ENCODE measurements at regions not wholly inside any gene's neighbourhood (a gene's known extent, or its start where the extent isn't known, plus 50 kb on each side); places are given as distances from the start of the nearest gene placed in this dataset.

DNA sequence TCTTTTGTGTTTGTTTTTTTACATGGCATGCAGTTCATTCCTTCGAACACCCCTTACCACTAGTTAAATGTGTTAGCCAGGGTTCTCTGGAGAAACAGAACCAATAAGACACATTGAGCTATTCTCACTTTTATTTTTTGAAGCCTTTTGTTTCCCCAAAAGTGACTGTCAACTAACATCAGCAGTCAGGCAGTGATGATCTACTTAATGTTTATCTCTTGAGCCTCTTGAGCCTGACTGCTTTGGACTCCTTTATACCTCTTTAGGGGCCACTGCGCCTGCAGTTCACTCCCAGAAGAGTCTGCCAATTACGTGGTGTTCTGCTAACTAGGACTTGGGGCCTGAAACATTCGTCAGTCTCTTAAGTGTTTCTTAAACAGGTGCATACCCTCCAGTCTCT is 163.7 kb upstream of the FLRT2 start:
- DNase-seq (ENCODE audit: low read depth): no peak
- H3K4me3 ChIP-seq (ENCODE audit: low read length): no peak overlapping the region
- TF ChIP-seq, protein P1, sequence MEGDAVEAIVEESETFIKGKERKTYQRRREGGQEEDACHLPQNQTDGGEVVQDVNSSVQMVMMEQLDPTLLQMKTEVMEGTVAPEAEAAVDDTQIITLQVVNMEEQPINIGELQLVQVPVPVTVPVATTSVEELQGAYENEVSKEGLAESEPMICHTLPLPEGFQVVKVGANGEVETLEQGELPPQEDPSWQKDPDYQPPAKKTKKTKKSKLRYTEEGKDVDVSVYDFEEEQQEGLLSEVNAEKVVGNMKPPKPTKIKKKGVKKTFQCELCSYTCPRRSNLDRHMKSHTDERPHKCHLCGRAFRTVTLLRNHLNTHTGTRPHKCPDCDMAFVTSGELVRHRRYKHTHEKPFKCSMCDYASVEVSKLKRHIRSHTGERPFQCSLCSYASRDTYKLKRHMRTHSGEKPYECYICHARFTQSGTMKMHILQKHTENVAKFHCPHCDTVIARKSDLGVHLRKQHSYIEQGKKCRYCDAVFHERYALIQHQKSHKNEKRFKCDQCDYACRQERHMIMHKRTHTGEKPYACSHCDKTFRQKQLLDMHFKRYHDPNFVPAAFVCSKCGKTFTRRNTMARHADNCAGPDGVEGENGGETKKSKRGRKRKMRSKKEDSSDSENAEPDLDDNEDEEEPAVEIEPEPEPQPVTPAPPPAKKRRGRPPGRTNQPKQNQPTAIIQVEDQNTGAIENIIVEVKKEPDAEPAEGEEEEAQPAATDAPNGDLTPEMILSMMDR (conservative IDR thresholded peaks at IDR 0.05; ENCODE audit: low read length): no peak

DNA sequence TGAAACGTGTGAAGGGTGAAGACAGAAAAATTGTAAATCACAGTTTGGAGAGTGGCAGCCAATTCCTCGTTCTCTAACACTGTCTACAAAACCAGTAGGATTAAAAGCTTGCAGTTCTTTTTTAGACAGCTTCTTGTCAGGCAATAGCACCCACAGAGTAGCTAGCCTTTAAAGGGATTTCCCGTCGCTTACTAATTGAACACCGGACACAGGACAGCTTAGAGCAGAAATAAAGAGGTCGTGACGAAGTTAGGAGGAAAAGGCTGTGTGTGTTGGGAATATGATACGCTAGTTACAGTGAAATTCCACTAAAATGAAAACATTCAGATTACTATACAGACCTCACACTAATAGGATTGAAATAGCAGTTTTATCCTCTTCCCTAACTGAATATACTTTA is 149.1 kb upstream of the FLRT2 start:
- TF ChIP-seq, protein P1 (conservative IDR thresholded peaks at IDR 0.05; ENCODE audit: low read length): no peak
- peak; percentile 23 for DNase-seq (ENCODE audit: low read depth)
- H3K4me3 ChIP-seq (ENCODE audit: low read length): no peak overlapping the region

DNA sequence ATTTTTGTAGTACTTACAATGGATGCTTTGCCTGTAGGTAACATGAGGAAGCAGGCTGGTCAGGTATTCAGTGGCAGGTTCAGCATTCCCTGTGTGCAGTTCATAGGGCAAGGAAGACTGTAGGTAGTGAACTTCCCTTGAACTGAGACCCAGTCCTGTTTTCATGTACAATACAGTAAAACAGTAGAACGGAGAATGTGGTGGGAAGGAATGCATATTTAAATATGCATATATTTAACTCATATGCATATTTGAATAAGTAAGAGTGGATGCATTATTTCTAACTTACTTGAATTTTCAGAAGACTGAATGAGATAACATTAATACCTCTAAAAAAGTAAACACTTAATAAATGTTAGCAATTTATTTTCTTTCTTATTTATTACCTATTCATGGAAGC is 147.6 kb upstream of the FLRT2 start:
- no peak overlapping the region for H3K4me3 ChIP-seq (ENCODE audit: low read length)
- TF ChIP-seq, protein P1 (conservative IDR thresholded peaks at IDR 0.05; ENCODE audit: low read length): no peak
- no peak for DNase-seq (ENCODE audit: low read depth)

DNA sequence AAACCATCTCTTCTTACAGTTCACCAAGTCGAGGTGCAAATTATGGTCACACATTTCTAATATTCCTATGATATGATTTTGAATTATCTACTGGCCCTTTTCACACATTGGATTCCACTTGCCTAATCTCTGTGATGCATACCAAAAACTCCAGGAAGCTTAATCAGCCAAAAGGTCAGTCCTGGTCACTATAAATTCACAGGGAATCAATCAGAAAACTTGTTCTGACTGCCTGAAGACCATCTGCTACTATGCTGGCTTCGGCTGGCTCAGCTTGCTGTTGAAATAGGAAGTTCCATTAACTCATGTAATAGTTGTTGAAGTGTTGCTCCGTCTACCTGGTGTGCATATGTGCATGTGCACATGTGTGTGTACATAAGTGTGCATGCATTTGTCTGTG is 142.8 kb upstream of the FLRT2 start:
- TF ChIP-seq, protein P1 (conservative IDR thresholded peaks at IDR 0.05; ENCODE audit: low read length): no peak
- peak; percentile 30 for DNase-seq (ENCODE audit: low read depth)
- no peak overlapping the region for H3K4me3 ChIP-seq (ENCODE audit: low read length)

DNA sequence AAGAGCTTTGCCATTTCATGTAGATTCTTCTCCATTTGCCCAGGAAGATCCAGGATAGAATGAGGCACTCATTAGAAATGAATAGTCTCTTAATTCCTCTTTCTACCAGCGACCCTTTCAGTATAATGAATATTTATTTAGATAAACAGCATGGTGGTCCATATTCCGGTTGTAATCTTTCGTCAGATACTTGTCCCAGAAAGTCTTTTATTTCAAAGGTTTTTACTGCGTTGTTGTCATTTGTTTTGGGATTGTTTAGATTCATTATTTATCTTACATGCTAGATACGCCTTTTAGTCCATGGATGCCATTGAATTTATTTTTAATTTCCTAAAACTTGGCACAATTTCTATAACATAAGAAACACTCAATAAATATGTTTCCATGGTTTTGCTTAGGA is 139.7 kb upstream of the FLRT2 start:
- TF ChIP-seq, protein P1 (conservative IDR thresholded peaks at IDR 0.05; ENCODE audit: low read length): no peak
- no peak overlapping the region for H3K4me3 ChIP-seq (ENCODE audit: low read length)
- no peak for DNase-seq (ENCODE audit: low read depth)

DNA sequence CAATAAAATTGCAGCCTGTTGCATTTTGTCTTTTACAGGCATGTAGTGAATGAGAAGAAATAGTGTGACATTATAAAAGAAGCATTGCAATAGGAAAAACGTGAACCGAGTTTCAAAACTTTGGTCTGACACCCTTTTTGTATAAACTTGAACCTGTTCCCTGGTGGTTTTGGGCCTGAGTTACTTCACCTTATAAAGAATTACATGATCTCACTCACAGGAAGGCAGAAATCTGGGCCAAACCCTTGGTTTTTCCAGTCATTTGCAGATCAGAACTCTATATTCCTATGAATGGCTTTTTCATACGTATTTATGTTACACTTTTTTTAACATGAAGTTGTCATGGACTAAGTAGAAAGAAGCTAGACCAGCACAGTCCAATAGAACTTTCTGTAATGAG is 138.5 kb upstream of the FLRT2 start:
- no peak overlapping the region for H3K4me3 ChIP-seq (ENCODE audit: low read length)
- DNase-seq (ENCODE audit: low read depth): no peak
- TF ChIP-seq, protein P1 (conservative IDR thresholded peaks at IDR 0.05; ENCODE audit: low read length): no peak

DNA sequence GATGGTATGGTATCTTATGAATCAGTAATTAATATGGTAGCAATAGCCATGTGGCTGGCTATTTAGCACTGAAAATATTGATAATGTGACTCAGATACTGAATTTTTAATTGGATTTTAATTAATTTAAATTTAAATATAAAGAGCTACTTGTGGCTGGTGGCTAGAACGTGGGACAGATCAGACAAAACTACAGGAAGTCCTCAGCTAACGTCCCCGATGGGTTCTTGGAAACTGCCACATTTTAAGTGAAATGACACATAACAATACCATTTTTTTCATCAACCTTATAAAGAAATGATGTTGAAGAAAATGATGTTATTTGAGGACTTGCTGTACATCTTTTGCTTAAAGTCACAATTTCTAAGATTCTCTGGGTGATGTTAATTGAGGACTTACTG is 138.1 kb upstream of the FLRT2 start:
- no peak overlapping the region for H3K4me3 ChIP-seq (ENCODE audit: low read length)
- TF ChIP-seq, protein P1 (conservative IDR thresholded peaks at IDR 0.05; ENCODE audit: low read length): no peak
- no peak for DNase-seq (ENCODE audit: low read depth)
